ENCODE measurements at regions not wholly inside any gene's neighbourhood (a gene's known extent, or its start where the extent isn't known, plus 50 kb on each side); places are given as distances from the start of the nearest gene placed in this dataset.

- H3K27ac Mint-ChIP-seq: peak overlapping the region; percentile 27
- no peaks in the 10 kb centered on the region for H3K27me3 Mint-ChIP-seq
- peaks cover 3% of the 10 kb centered on the region for H3K36me3 Mint-ChIP-seq (ENCODE audit: low read depth)
Measured at GRCh38 chr4:151879705-151880445, 119.1 kb upstream of the GATB start.

GRCh38 chr4:151876381-151876988 is 115.7 kb upstream of the GATB start:
- Mint-ChIP-seq H3K27ac (no peak overlapping the region), H3K4me1 (peaks cover 11% of the 10 kb centered on the region), H3K36me3 (ENCODE audit: low read depth) (peaks cover 6% of the 10 kb centered on the region), H3K27me3 (no peaks in the 10 kb centered on the region), H3K4me3 (no peak overlapping the region)
- H3K9me3 ChIP-seq (ENCODE audit: control insufficient read depth, low read length, poor library complexity, severe bottlenecking): no peaks in the 10 kb centered on the region
- ATAC-seq (no peak), DNase-seq (no peak)

More at GRCh38 chr4:151879705-151880445, 119.1 kb upstream of the GATB start:
- no peak for ATAC-seq
- no peak for DNase-seq
- no peak overlapping the region for H3K4me3 Mint-ChIP-seq
- no peaks in the 10 kb centered on the region for H3K9me3 ChIP-seq (ENCODE audit: control insufficient read depth, low read length, poor library complexity, severe bottlenecking)
- H3K4me1 Mint-ChIP-seq: peaks cover 26% of the 10 kb centered on the region

GRCh38 chr4:151874328-151874727 is 113.5 kb upstream of the GATB start:
- H3K4me1 Mint-ChIP-seq: peaks cover 7% of the 10 kb centered on the region

GRCh38 chr4:151866592-151866918 is 105.7 kb upstream of the GATB start:
- Mint-ChIP-seq H3K27ac (no peak overlapping the region), H3K36me3 (ENCODE audit: low read depth) (no peaks in the 10 kb centered on the region), H3K27me3 (peaks cover 8% of the 10 kb centered on the region), H3K4me3 (no peak overlapping the region), H3K4me1 (peaks cover 9% of the 10 kb centered on the region)
- ATAC-seq (no peak), DNase-seq (no peak)
- H3K9me3 ChIP-seq (ENCODE audit: control insufficient read depth, low read length, poor library complexity, severe bottlenecking): no peaks in the 10 kb centered on the region

More at GRCh38 chr4:151874328-151874727, 113.5 kb upstream of the GATB start:
- DNase-seq (no peak), ATAC-seq (no peak)
- Mint-ChIP-seq H3K27ac (no peak overlapping the region), H3K36me3 (ENCODE audit: low read depth) (peaks cover 6% of the 10 kb centered on the region), H3K4me3 (no peak overlapping the region), H3K27me3 (no peaks in the 10 kb centered on the region)
- H3K9me3 ChIP-seq (ENCODE audit: control insufficient read depth, low read length, poor library complexity, severe bottlenecking): no peaks in the 10 kb centered on the region

GRCh38 chr4:151865744-151866591 is 105.2 kb upstream of the GATB start:
- no peaks in the 10 kb centered on the region for H3K36me3 Mint-ChIP-seq (ENCODE audit: low read depth)

GRCh38 chr4:151865312-151865711 is 104.5 kb upstream of the GATB start:
- H3K9me3 ChIP-seq (ENCODE audit: control insufficient read depth, low read length, poor library complexity, severe bottlenecking): no peaks in the 10 kb centered on the region
- DNase-seq: no peak
- ATAC-seq: peak; percentile 30
- Mint-ChIP-seq H3K27ac (peak overlapping the region; percentile 14), H3K36me3 (ENCODE audit: low read depth) (no peaks in the 10 kb centered on the region), H3K27me3 (peaks cover 13% of the 10 kb centered on the region), H3K4me1 (peaks cover 9% of the 10 kb centered on the region), H3K4me3 (no peak overlapping the region)

More at GRCh38 chr4:151865744-151866591, 105.2 kb upstream of the GATB start:
- Mint-ChIP-seq H3K4me3 (no peak overlapping the region), H3K27ac (peak overlapping the region; percentile 14), H3K27me3 (peaks cover 13% of the 10 kb centered on the region), H3K4me1 (peaks cover 9% of the 10 kb centered on the region)
- no peak for ATAC-seq
- no peaks in the 10 kb centered on the region for H3K9me3 ChIP-seq (ENCODE audit: control insufficient read depth, low read length, poor library complexity, severe bottlenecking)
- DNase-seq: no peak

- no peaks in the 10 kb centered on the region for H3K9me3 ChIP-seq (ENCODE audit: control insufficient read depth, low read length, poor library complexity, severe bottlenecking)
- peaks cover 13% of the 10 kb centered on the region for H3K27me3 Mint-ChIP-seq
- peaks cover 9% of the 10 kb centered on the region for H3K4me1 Mint-ChIP-seq
- no peak for DNase-seq
- ATAC-seq: no peak
- H3K4me3 Mint-ChIP-seq: no peak overlapping the region
- H3K36me3 Mint-ChIP-seq (ENCODE audit: low read depth): no peaks in the 10 kb centered on the region
- no peak overlapping the region for H3K27ac Mint-ChIP-seq
Measured at GRCh38 chr4:151864068-151864467, 103.3 kb upstream of the GATB start.

- DNase-seq (no peak), ATAC-seq (no peak)
- no peaks in the 10 kb centered on the region for H3K9me3 ChIP-seq (ENCODE audit: control insufficient read depth, low read length, poor library complexity, severe bottlenecking)
- H3K36me3 Mint-ChIP-seq (ENCODE audit: low read depth): no peaks in the 10 kb centered on the region
- no peak overlapping the region for H3K4me3 Mint-ChIP-seq
- H3K27me3 Mint-ChIP-seq: peaks cover 22% of the 10 kb centered on the region
- no peak overlapping the region for H3K27ac Mint-ChIP-seq
- peaks cover 10% of the 10 kb centered on the region for H3K4me1 Mint-ChIP-seq
Measured at GRCh38 chr4:151862766-151863165, 102.0 kb upstream of the GATB start.

- H3K9me3 ChIP-seq (ENCODE audit: control insufficient read depth, low read length, poor library complexity, severe bottlenecking): no peaks in the 10 kb centered on the region
- no peak overlapping the region for H3K27ac Mint-ChIP-seq
- H3K36me3 Mint-ChIP-seq (ENCODE audit: low read depth): no peaks in the 10 kb centered on the region
- H3K27me3 Mint-ChIP-seq: peaks cover 26% of the 10 kb centered on the region
- no peak overlapping the region for H3K4me3 Mint-ChIP-seq
- peaks cover 10% of the 10 kb centered on the region for H3K4me1 Mint-ChIP-seq
- no peak for ATAC-seq
- DNase-seq: no peak
Measured at GRCh38 chr4:151860561-151861093, 99.8 kb upstream of the GATB start.

GRCh38 chr4:151859641-151860040 is 98.8 kb upstream of the GATB start:
- DNase-seq: no peak

GRCh38 chr4:151858356-151858755 is 97.5 kb upstream of the GATB start:
- Mint-ChIP-seq H3K4me1 (peaks cover 6% of the 10 kb centered on the region), H3K36me3 (ENCODE audit: low read depth) (no peaks in the 10 kb centered on the region), H3K27me3 (peaks cover 21% of the 10 kb centered on the region), H3K4me3 (no peak overlapping the region), H3K27ac (no peak overlapping the region)
- no peak for DNase-seq
- no peaks in the 10 kb centered on the region for H3K9me3 ChIP-seq (ENCODE audit: control insufficient read depth, low read length, poor library complexity, severe bottlenecking)
- no peak for ATAC-seq

More at GRCh38 chr4:151859641-151860040, 98.8 kb upstream of the GATB start:
- H3K36me3 Mint-ChIP-seq (ENCODE audit: low read depth): no peaks in the 10 kb centered on the region
- ATAC-seq: no peak
- no peaks in the 10 kb centered on the region for H3K9me3 ChIP-seq (ENCODE audit: control insufficient read depth, low read length, poor library complexity, severe bottlenecking)
- peaks cover 21% of the 10 kb centered on the region for H3K27me3 Mint-ChIP-seq
- no peak overlapping the region for H3K27ac Mint-ChIP-seq
- H3K4me1 Mint-ChIP-seq: peaks cover 6% of the 10 kb centered on the region
- no peak overlapping the region for H3K4me3 Mint-ChIP-seq

GRCh38 chr4:151857368-151857767 is 96.6 kb upstream of the GATB start:
- H3K27me3 Mint-ChIP-seq: peaks cover 21% of the 10 kb centered on the region
- DNase-seq (no peak), ATAC-seq (no peak)
- no peak overlapping the region for H3K27ac Mint-ChIP-seq
- no peak overlapping the region for H3K4me3 Mint-ChIP-seq
- no peaks in the 10 kb centered on the region for H3K9me3 ChIP-seq (ENCODE audit: control insufficient read depth, low read length, poor library complexity, severe bottlenecking)
- no peaks in the 10 kb centered on the region for H3K36me3 Mint-ChIP-seq (ENCODE audit: low read depth)
- H3K4me1 Mint-ChIP-seq: peaks cover 6% of the 10 kb centered on the region

GRCh38 chr4:151855747-151856146 is 94.9 kb upstream of the GATB start:
- Mint-ChIP-seq H3K4me3 (no peak overlapping the region), H3K4me1 (peaks cover 6% of the 10 kb centered on the region), H3K36me3 (ENCODE audit: low read depth) (peaks cover 2% of the 10 kb centered on the region), H3K27me3 (peaks cover 19% of the 10 kb centered on the region), H3K27ac (no peak overlapping the region)
- H3K9me3 ChIP-seq (ENCODE audit: control insufficient read depth, low read length, poor library complexity, severe bottlenecking): no peaks in the 10 kb centered on the region
- no peak for DNase-seq
- ATAC-seq: no peak

Measured in T-helper 17 cell (primary cell).